Esophagus (tissue), 2 donors: ENCODE measurements at regions not wholly inside any gene's neighbourhood (a gene's known extent, or its start where the extent isn't known, plus 50 kb on each side); places are given as distances from the start of the nearest gene placed in this dataset.

ENCODE experiments used
- H3K27ac ChIP-seq, 2 donors: one replicate each; pipeline ENCODE4 v1.5.1; 2013; ENCODE audit warnings: low read depth in 2 of 2, mild to moderate bottlenecking in 2 of 2, inconsistent platforms in 1 of 2, low read length in 1 of 2, moderate library complexity in 1 of 2
- H3K27me3 ChIP-seq, 2 donors: one replicate each; pipeline ENCODE4 v1.6.1; 2013; ENCODE audit warnings: low read length in 2 of 2, control low read depth in 1 of 2, mild to moderate bottlenecking in 1 of 2; ENCODE audit not compliant: insufficient read depth in 2 of 2, control insufficient read depth in 1 of 2
- H3K36me3 ChIP-seq, 2 donors: one replicate each; pipeline ENCODE4 v1.6.1; 2013; ENCODE audit warnings: low read length in 1 of 2; ENCODE audit not compliant: control insufficient read depth in 2 of 2, insufficient read depth in 2 of 2
- H3K4me1 ChIP-seq, 2 donors: one replicate each; pipeline ENCODE4 v1.6.1; 2013; ENCODE audit warnings: low read length in 1 of 2; ENCODE audit not compliant: control insufficient read depth in 2 of 2, insufficient read depth in 2 of 2
- H3K4me3 ChIP-seq, 2 donors: one replicate each; pipeline ENCODE4 v1.5.1; 2013; ENCODE audit warnings: low read length in 2 of 2, mild to moderate bottlenecking in 2 of 2, low read depth in 1 of 2, moderate library complexity in 1 of 2
- H3K9me3 ChIP-seq, 2 donors: one replicate each; pipeline ENCODE4 v1.6.1; 2013; ENCODE audit warnings: mild to moderate bottlenecking in 2 of 2, low read depth in 1 of 2, low read length in 1 of 2, moderate library complexity in 1 of 2; ENCODE audit not compliant: control insufficient read depth in 2 of 2, insufficient read depth in 1 of 2
- WGBS, 2 donors: extraction: QIAGEN DNeasy Blood & Tissue Kit; methylation state at CpG; one replicate each; pipeline ENCODE4 v1.1.7; 2013; 5-methylcytosine and 5-hydroxymethylcytosine counted together
- donor health status: healthy with polysubstance abuse.
- donor health status: Bipolar disorder and iron deficiency.

- Histone ChIP-seq H3K4me3 (no peak overlapping the region), H3K27ac (no peak overlapping the region), H3K9me3 (no peaks in the 10 kb centered on the region), H3K4me1 (no peaks in the 10 kb centered on the region), H3K27me3 (no peaks in the 10 kb centered on the region), H3K36me3 (no peaks in the 10 kb centered on the region)
- WGBS, 2 donors, result 56 to 67% methylated on average over 1 of the region's 1 CpG
These were observed 304.3 kb upstream of the KCNH8 start for GRCh38 chr3:18843983-18844382.

- WGBS, 2 donors, result 55 to 64% methylated on average over 3 of the region's 3 CpGs
- H3K9me3 ChIP-seq, result no peaks in the 10 kb centered on the region
- H3K27me3 ChIP-seq, result no peaks in the 10 kb centered on the region
- no peaks in the 10 kb centered on the region for H3K36me3 ChIP-seq
- H3K27ac ChIP-seq, result no peak overlapping the region
- H3K4me3 ChIP-seq, result no peak overlapping the region
- no peaks in the 10 kb centered on the region for H3K4me1 ChIP-seq
These were observed 305.1 kb upstream of the KCNH8 start for GRCh38 chr3:18843188-18843587.

GRCh38 chr3:18841422-18842343 is 306.6 kb upstream of the KCNH8 start:
- Histone ChIP-seq H3K4me1 (no peaks in the 10 kb centered on the region), H3K4me3 (no peak overlapping the region), H3K27ac (no peak overlapping the region), H3K9me3 (no peaks in the 10 kb centered on the region), H3K27me3 (no peaks in the 10 kb centered on the region), H3K36me3 (no peaks in the 10 kb centered on the region)
- 43 to 48% methylated on average over 6 of the region's 6 CpGs for WGBS, 2 donors

- H3K9me3 ChIP-seq, result no peaks in the 10 kb centered on the region
These were observed 307.7 kb upstream of the KCNH8 start for GRCh38 chr3:18840535-18841137.

GRCh38 chr3:18838758-18839157 is 309.6 kb upstream of the KCNH8 start:
- Histone ChIP-seq H3K4me3 (no peak overlapping the region), H3K27ac (no peak overlapping the region), H3K9me3 (no peaks in the 10 kb centered on the region), H3K4me1 (no peaks in the 10 kb centered on the region), H3K36me3 (no peaks in the 10 kb centered on the region), H3K27me3 (no peaks in the 10 kb centered on the region)
- WGBS, 2 donors, result 86 to 88% methylated on average over 1 of the region's 1 CpG

More at GRCh38 chr3:18840535-18841137, 307.7 kb upstream of the KCNH8 start:
- Histone ChIP-seq H3K4me1 (no peaks in the 10 kb centered on the region), H3K4me3 (no peak overlapping the region), H3K27ac (no peak overlapping the region), H3K27me3 (no peaks in the 10 kb centered on the region), H3K36me3 (no peaks in the 10 kb centered on the region)
- WGBS, 2 donors, result 80 to 81% methylated on average over 3 of the region's 3 CpGs

GRCh38 chr3:18837137-18837755 is 311.1 kb upstream of the KCNH8 start:
- H3K4me3 ChIP-seq, result no peak overlapping the region
- H3K9me3 ChIP-seq, result no peaks in the 10 kb centered on the region
- WGBS, 2 donors, result 66% methylated on average over 3 of the region's 3 CpGs
- no peaks in the 10 kb centered on the region for H3K36me3 ChIP-seq
- H3K4me1 ChIP-seq, result no peaks in the 10 kb centered on the region
- H3K27ac ChIP-seq, result no peak overlapping the region
- no peaks in the 10 kb centered on the region for H3K27me3 ChIP-seq

GRCh38 chr3:18835021-18835420 is 313.3 kb upstream of the KCNH8 start:
- no peaks in the 10 kb centered on the region for H3K36me3 ChIP-seq
- H3K27me3 ChIP-seq, result no peaks in the 10 kb centered on the region
- H3K4me1 ChIP-seq, result no peaks in the 10 kb centered on the region
- WGBS, 2 donors, result 84 to 92% methylated on average over 4 of the region's 4 CpGs
- H3K27ac ChIP-seq, result no peak overlapping the region
- no peaks in the 10 kb centered on the region for H3K9me3 ChIP-seq
- no peak overlapping the region for H3K4me3 ChIP-seq

- no peak overlapping the region for H3K4me3 ChIP-seq
- no peaks in the 10 kb centered on the region for H3K9me3 ChIP-seq
- 69 to 70% methylated on average over 5 of the region's 5 CpGs for WGBS, 2 donors
- H3K27me3 ChIP-seq, result no peaks in the 10 kb centered on the region
- no peaks in the 10 kb centered on the region for H3K4me1 ChIP-seq
- no peak overlapping the region for H3K27ac ChIP-seq
- no peaks in the 10 kb centered on the region for H3K36me3 ChIP-seq
These were observed 318.2 kb upstream of the KCNH8 start for GRCh38 chr3:18830087-18830486.

GRCh38 chr3:18828637-18829036 is 319.7 kb upstream of the KCNH8 start:
- Histone ChIP-seq H3K4me1 (no peaks in the 10 kb centered on the region), H3K4me3 (no peak overlapping the region), H3K27ac (no peak overlapping the region), H3K36me3 (no peaks in the 10 kb centered on the region), H3K27me3 (no peaks in the 10 kb centered on the region), H3K9me3 (no peaks in the 10 kb centered on the region)
- 95 to 98% methylated on average over 2 of the region's 2 CpGs for WGBS, 2 donors
